GM18508 (cell line): ENCODE measurements at regions not wholly inside any gene's neighbourhood (a gene's known extent, or its start where the extent isn't known, plus 50 kb on each side); places are given as distances from the start of the nearest gene placed in this dataset.
"Not testable (repeated sequence)": the region's sequence is repeated elsewhere in the genome, so short reads cannot be mapped to it uniquely, and the experiment has no call there.

ENCODE experiments used
- ATAC-seq: cut with Tn5 transposase; IDR thresholded peaks from one replicate; pipeline ENCODE4 v1.9.1; 2021; ENCODE audit warnings: moderate number of reproducible peaks; ENCODE audit not compliant: insufficient read depth, unreplicated experiment

- no peak for ATAC-seq
These were observed 329.3 kb downstream of the GPD2 start for GRCh38 chr2:156765450-156765849.

GRCh38 chr2:156769802-156770201 lies 333.6 kb downstream of the GPD2 start:
- ATAC-seq, result no peak

- ATAC-seq, result no peak
These were observed 342.7 kb downstream of the GPD2 start for GRCh38 chr2:156778916-156779315.

GRCh38 chr2:156779416-156780120 lies 343.4 kb downstream of the GPD2 start:
- ATAC-seq, result no peak

GRCh38 chr2:156781677-156782076 lies 345.5 kb downstream of the GPD2 start:
- ATAC-seq, result not testable (repeated sequence)

- ATAC-seq, result no peak
These were observed 348.0 kb downstream of the GPD2 start for GRCh38 chr2:156784020-156784701.

- no peak for ATAC-seq
These were observed 351.3 kb downstream of the GPD2 start for GRCh38 chr2:156787517-156787916.

GRCh38 chr2:156790343-156791037 lies 354.3 kb downstream of the GPD2 start:
- ATAC-seq, result no peak

- ATAC-seq, result no peak
These were observed 356.2 kb downstream of the GPD2 start for GRCh38 chr2:156792242-156792840.

- ATAC-seq, result no peak
These were observed 361.7 kb downstream of the GPD2 start for GRCh38 chr2:156797832-156798231.

- ATAC-seq, result no peak
These were observed 364.0 kb downstream of the GPD2 start for GRCh38 chr2:156800065-156800653.

GRCh38 chr2:156800781-156801361 lies 364.7 kb downstream of the GPD2 start:
- ATAC-seq, result no peak

- ATAC-seq, result no peak
These were observed 367.1 kb downstream of the GPD2 start for GRCh38 chr2:156803243-156803642.

GRCh38 chr2:156803967-156804366 lies 367.8 kb downstream of the GPD2 start:
- ATAC-seq, result no peak

GRCh38 chr2:156810094-156810493 lies 373.9 kb downstream of the GPD2 start:
- no peak for ATAC-seq

GRCh38 chr2:156812496-156812895 lies 376.3 kb downstream of the GPD2 start:
- no peak for ATAC-seq

GRCh38 chr2:156817430-156817829 lies 381.3 kb downstream of the GPD2 start:
- ATAC-seq, result no peak

GRCh38 chr2:156818221-156818620 lies 382.0 kb downstream of the GPD2 start:
- no peak for ATAC-seq

- ATAC-seq, result no peak
These were observed 382.8 kb downstream of the GPD2 start for GRCh38 chr2:156818944-156819343.

GRCh38 chr2:156826341-156826933 lies 390.3 kb downstream of the GPD2 start:
- ATAC-seq, result no peak
